PC-9 (cell line): ENCODE measurements at regions not wholly inside any gene's neighbourhood (a gene's known extent, or its start where the extent isn't known, plus 50 kb on each side); places are given as distances from the start of the nearest gene placed in this dataset.

Source experiments
- CTCF ChIP-seq: fragments of 200-600 bp; sonication (generic); conservative IDR thresholded peaks from 2 replicates; pipeline ENCODE4 v1.6.1; 2017; ENCODE audit warnings: mixed run types, antibody characterized with exemption, mild to moderate bottlenecking, moderate library complexity
- EZH2 ChIP-seq: fragments of 200-600 bp; sonication (generic); IDR thresholded peaks from 2 replicates; pipeline ENCODE4 v1.8.0; 2017; ENCODE audit warnings: antibody characterized with exemption, low read depth

- no peak for TF ChIP-seq CTCF
- TF ChIP-seq EZH2, result no peak
These were observed 1038.0 kb downstream of the PCDH19 start for GRCh38 chrX:99371976-99372595.
